Karpas-422 (cell line): ENCODE measurements at regions not wholly inside any gene's neighbourhood (a gene's known extent, or its start where the extent isn't known, plus 50 kb on each side); places are given as distances from the start of the nearest gene placed in this dataset.

Source experiments
- DNase-seq: peaks from one replicate; pipeline ENCODE4 v3.0.0-alpha.2; 2015
- H2AFZ ChIP-seq: fragments of 200-600 bp; sonication (generic); 2 replicates; pipeline ENCODE4 v1.6.1; 2014; ENCODE audit warnings: antibody characterized with exemption, low read length, mixed read lengths
- H3K27ac ChIP-seq: fragments of 200-600 bp; sonication (generic); 2 replicates; pipeline ENCODE4 v1.5.1; 2014; ENCODE audit warnings: mild to moderate bottlenecking, low read length, moderate library complexity
- H3K27me3 ChIP-seq: fragments of 200-600 bp; sonication (generic); 2 replicates; pipeline ENCODE4 v1.6.1; 2014; ENCODE audit warnings: low read length, mixed read lengths
- H3K36me3 ChIP-seq: fragments of 200-600 bp; sonication (generic); 2 replicates; pipeline ENCODE4 v1.6.1; 2014; ENCODE audit warnings: low read length, mixed read lengths; ENCODE audit not compliant: insufficient read depth
- H3K4me1 ChIP-seq: fragments of 200-600 bp; sonication (generic); 2 replicates; pipeline ENCODE4 v1.6.1; 2014; ENCODE audit warnings: mild to moderate bottlenecking, low read length, mixed read lengths
- H3K4me2 ChIP-seq: fragments of 200-600 bp; sonication (generic); 2 replicates; pipeline ENCODE4 v1.6.1; 2014; ENCODE audit warnings: low read length, low read depth, mild to moderate bottlenecking; ENCODE audit not compliant: poor library complexity, severe bottlenecking
- H3K4me3 ChIP-seq: fragments of 200-600 bp; sonication (generic); 2 replicates; pipeline ENCODE4 v1.5.1; 2014; ENCODE audit warnings: mild to moderate bottlenecking, antibody characterized with exemption, low read length, mixed read lengths
- H3K79me2 ChIP-seq: fragments of 200-600 bp; sonication (generic); 2 replicates; pipeline ENCODE4 v1.6.1; 2014; ENCODE audit warnings: mild to moderate bottlenecking, low read length, mixed read lengths
- H3K9ac ChIP-seq: fragments of 200-600 bp; sonication (generic); 2 replicates; pipeline ENCODE4 v1.6.0; 2014; ENCODE audit warnings: low read length
- H3K9me2 ChIP-seq: fragments of 200-600 bp; sonication (generic), shearing (Covaris generic); replicated peaks from 2 replicates; pipeline ENCODE4 v1.6.0; 2014; ENCODE audit warnings: mild to moderate bottlenecking, low read length, moderate library complexity; ENCODE audit not compliant: insufficient read depth
- H3K9me3 ChIP-seq: fragments of 300-700, 200-600 bp; sonication (generic); 2 replicates; pipeline ENCODE4 v1.6.1; 2014; ENCODE audit warnings: low read length, mixed read lengths
- H4K20me1 ChIP-seq: fragments of 200-600 bp; sonication (generic); 2 replicates; pipeline ENCODE4 v1.6.1; 2014; ENCODE audit warnings: mild to moderate bottlenecking, antibody characterized with exemption, low read length, low read depth; ENCODE audit not compliant: insufficient read depth

DNA sequence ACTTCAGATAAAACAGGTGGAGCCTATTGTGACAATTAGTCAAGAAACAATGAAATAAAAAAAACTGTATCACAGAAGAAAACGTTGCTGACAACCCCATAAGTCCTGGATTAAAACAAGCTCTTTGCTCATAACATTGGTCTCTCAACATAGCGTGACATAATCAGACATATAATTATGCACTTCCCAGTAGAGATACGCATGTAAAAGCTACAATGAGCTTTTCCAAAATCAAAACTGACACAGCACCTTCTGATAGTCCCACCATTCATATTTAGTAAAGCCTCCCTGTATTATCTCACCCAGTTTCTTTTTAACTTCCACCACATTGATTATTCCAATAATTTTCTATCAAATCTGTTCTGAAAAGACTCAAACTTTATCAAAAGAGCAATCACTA, 372.1 kb upstream of the SMIM31 start:
- Histone ChIP-seq H3K27me3 (no peaks in the 10 kb centered on the region), H3K9ac (no peak overlapping the region), H3K4me3 (no peak overlapping the region), H3K9me2 (no peaks in the 10 kb centered on the region), H3K4me2 (no peak overlapping the region), H4K20me1 (no peaks in the 10 kb centered on the region), H3K79me2 (no peaks in the 10 kb centered on the region), H3K9me3 (no peaks in the 10 kb centered on the region), H2AFZ (no peak overlapping the region), H3K4me1 (no peaks in the 10 kb centered on the region), H3K36me3 (no peaks in the 10 kb centered on the region), H3K27ac (no peak overlapping the region)
- no peak for DNase-seq

DNA sequence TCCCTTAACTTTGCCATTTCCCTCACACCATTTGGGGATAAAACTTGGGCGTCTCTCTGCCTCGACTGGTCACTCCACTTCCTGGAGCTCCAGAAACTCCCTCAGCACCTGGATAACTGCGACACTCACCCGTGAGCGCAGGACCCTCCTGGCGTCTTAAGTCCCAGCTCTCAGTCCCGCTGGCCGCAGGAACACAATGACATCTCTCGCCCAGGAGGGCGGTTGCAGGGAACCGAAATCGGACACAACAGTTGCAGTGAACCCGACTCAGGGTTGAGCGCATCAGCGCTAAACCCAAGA, 370.9 kb upstream of the SMIM31 start:
- no peak overlapping the region for H3K9ac ChIP-seq

DNA sequence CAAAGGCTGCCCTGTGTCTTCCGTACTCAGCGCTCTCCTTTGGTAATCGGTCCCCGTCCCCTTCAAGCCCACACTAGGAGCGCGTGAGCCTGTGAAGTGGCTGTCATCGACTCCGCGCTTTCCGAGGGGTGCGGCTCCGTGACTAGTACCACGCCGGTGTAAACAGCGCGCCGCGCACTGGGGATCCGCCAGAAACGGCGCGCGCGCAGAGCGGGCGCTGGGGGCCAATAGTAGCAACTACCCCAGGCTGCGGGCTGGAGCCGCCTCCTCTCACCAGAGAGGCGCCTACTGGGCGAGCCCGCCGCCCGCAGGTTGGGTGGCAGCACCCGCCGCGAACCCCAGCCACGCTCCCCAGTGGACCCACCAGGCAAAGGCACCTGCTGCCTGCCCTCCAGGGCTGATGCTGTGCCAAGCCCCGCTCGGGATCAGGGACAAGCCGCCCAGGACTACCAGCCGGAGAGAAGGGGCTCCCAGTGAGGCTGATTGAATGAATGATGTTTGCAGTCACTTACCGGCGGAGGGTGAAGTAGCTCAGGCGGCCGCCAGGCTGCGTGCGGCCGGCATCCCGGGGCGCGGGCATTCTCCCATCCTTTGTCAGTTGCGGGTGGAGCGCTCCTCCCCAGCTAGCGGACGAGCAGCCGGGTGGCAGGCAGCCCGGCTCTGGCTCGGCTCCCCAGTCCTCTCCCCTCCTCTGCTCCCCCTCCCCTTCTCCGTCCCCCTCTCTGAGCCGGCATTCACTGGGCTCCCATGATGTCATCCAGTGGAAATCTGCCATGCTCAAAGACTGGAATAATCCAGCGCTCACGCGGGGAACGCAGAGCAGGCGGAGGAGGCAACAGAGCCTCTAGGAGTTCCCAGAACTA, 370.3 kb upstream of the SMIM31 start:
- no peaks in the 10 kb centered on the region for H3K79me2 ChIP-seq
- no peaks in the 10 kb centered on the region for H3K36me3 ChIP-seq
- no peak overlapping the region for H3K4me3 ChIP-seq
- H3K9me3 ChIP-seq, result no peaks in the 10 kb centered on the region
- no peaks in the 10 kb centered on the region for H3K4me1 ChIP-seq
- H4K20me1 ChIP-seq, result no peaks in the 10 kb centered on the region
- H3K9me2 ChIP-seq, result no peaks in the 10 kb centered on the region
- H2AFZ ChIP-seq, result no peak overlapping the region
- DNase-seq, result no peak
- no peaks in the 10 kb centered on the region for H3K27me3 ChIP-seq
- no peak overlapping the region for H3K27ac ChIP-seq
- H3K9ac ChIP-seq, result no peak overlapping the region
- H3K4me2 ChIP-seq, result no peak overlapping the region

More for the DNA sequence above, 370.9 kb upstream of the SMIM31 start:
- no peaks in the 10 kb centered on the region for H3K27me3 ChIP-seq
- no peak overlapping the region for H3K4me2 ChIP-seq
- H3K9me3 ChIP-seq, result no peaks in the 10 kb centered on the region
- H3K36me3 ChIP-seq, result no peaks in the 10 kb centered on the region
- no peak overlapping the region for H3K27ac ChIP-seq
- no peaks in the 10 kb centered on the region for H3K4me1 ChIP-seq
- H3K79me2 ChIP-seq, result no peaks in the 10 kb centered on the region
- no peak overlapping the region for H3K4me3 ChIP-seq
- no peak overlapping the region for H2AFZ ChIP-seq
- H3K9me2 ChIP-seq, result no peaks in the 10 kb centered on the region
- no peaks in the 10 kb centered on the region for H4K20me1 ChIP-seq
- no peak for DNase-seq

DNA sequence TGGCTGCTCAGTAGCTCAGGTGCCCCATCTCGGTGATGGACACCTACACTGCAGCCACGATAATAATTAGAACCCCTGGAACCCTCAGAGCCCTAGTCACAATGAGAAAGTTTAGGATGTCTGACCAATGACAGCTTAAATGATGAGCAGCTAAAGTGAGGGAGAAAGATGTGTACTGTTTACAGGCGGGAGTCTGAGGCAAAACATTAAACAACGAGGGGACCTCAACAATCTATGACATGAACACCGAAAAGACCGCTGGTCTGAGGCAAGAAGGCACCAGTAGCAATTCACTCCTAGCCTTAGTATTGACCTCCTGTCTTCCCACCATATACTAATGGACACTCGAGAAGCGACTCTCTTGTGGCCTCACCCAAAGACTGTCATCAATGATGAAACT, 369.5 kb upstream of the SMIM31 start:
- no peaks in the 10 kb centered on the region for H3K4me1 ChIP-seq
- no peaks in the 10 kb centered on the region for H3K79me2 ChIP-seq
- H3K27me3 ChIP-seq, result no peaks in the 10 kb centered on the region
- no peak for DNase-seq
- H3K9ac ChIP-seq, result no peak overlapping the region
- no peaks in the 10 kb centered on the region for H3K36me3 ChIP-seq
- no peaks in the 10 kb centered on the region for H3K9me3 ChIP-seq
- no peak overlapping the region for H3K4me3 ChIP-seq
- H3K9me2 ChIP-seq, result no peaks in the 10 kb centered on the region
- no peak overlapping the region for H3K4me2 ChIP-seq
- H2AFZ ChIP-seq, result no peak overlapping the region
- H4K20me1 ChIP-seq, result no peaks in the 10 kb centered on the region
- H3K27ac ChIP-seq, result no peak overlapping the region

DNA sequence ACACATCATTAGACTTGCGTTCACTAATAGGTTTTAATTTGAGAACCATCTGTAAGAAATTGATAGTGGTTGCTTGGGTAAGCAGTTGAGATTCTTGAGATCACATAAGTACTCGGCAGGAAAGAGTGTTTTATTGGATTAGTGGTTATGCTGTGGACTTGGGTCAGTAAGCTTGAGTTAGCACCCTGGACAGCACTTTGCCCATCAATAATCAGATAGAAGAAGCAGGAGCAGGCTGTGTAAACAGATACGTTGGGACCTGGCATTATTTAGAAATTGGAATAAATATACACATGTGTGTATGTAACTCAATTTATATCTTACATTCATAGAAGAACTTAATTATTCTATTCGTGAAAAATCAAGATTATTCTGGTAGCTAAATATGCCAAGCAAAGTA, 357.5 kb upstream of the SMIM31 start:
- H3K36me3 ChIP-seq, result no peaks in the 10 kb centered on the region
- DNase-seq, result no peak
- H3K9me2 ChIP-seq, result no peaks in the 10 kb centered on the region
- no peak overlapping the region for H3K27ac ChIP-seq
- no peaks in the 10 kb centered on the region for H4K20me1 ChIP-seq
- no peak overlapping the region for H2AFZ ChIP-seq
- no peak overlapping the region for H3K4me3 ChIP-seq
- no peaks in the 10 kb centered on the region for H3K4me1 ChIP-seq
- H3K9me3 ChIP-seq, result no peaks in the 10 kb centered on the region
- no peaks in the 10 kb centered on the region; the same call in 1 of the 2 replicates for H3K27me3 ChIP-seq
- no peaks in the 10 kb centered on the region for H3K79me2 ChIP-seq
- H3K9ac ChIP-seq, result no peak overlapping the region
- no peak overlapping the region for H3K4me2 ChIP-seq

DNA sequence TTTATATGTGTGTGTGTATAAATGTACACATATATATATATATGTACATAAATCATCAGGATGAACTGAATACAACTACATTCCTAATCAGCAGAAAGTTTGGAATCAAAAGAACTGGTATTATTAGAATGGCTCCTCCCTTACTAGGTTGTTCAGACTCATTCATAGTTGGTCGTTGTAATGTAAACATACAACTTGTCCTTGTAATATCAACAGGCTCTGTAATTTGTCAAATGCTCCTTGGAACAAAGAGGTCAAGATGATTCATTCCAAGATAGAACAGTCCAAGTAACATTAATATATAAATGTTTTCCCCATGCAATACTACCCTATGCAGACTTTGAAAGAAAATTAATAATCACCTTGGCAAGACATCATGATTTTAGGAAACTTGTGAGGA, 351.4 kb upstream of the SMIM31 start:
- H3K4me2 ChIP-seq, result no peak overlapping the region
- no peak overlapping the region for H3K27ac ChIP-seq
- H3K4me1 ChIP-seq, result no peaks in the 10 kb centered on the region
- H3K4me3 ChIP-seq, result no peak overlapping the region
- H3K9ac ChIP-seq, result no peak overlapping the region
- H3K27me3 ChIP-seq, result no peaks in the 10 kb centered on the region; the same call in 1 of the 2 replicates
- no peaks in the 10 kb centered on the region for H3K36me3 ChIP-seq
- DNase-seq, result no peak
- H3K9me3 ChIP-seq, result no peaks in the 10 kb centered on the region
- H3K79me2 ChIP-seq, result no peaks in the 10 kb centered on the region
- no peak overlapping the region for H2AFZ ChIP-seq
- no peaks in the 10 kb centered on the region for H4K20me1 ChIP-seq
- no peaks in the 10 kb centered on the region for H3K9me2 ChIP-seq

DNA sequence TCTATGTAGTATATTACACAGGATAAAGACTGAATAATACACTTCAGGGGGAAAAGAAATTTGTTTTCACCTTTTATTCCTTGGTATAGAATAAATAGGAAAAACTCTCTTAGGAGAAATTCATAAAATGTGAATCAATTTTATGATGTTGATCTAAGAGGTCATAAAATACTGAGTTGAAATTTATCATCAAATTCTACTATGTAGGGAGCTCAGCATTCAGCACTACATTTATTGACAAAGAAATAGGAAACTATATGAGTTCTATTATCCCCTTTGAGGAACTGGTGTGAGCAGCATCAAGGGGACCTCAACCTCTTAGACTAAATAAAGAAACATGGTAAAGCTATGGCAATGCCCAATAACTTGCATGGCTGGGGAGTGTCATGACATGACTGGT, 348.2 kb upstream of the SMIM31 start:
- no peak overlapping the region for H2AFZ ChIP-seq
- H3K27me3 ChIP-seq, result no peaks in the 10 kb centered on the region
- H3K9ac ChIP-seq, result no peak overlapping the region
- H3K4me1 ChIP-seq, result no peaks in the 10 kb centered on the region
- H3K79me2 ChIP-seq, result no peaks in the 10 kb centered on the region
- no peaks in the 10 kb centered on the region for H4K20me1 ChIP-seq
- H3K9me2 ChIP-seq, result no peaks in the 10 kb centered on the region
- no peak overlapping the region for H3K27ac ChIP-seq
- no peaks in the 10 kb centered on the region for H3K36me3 ChIP-seq
- H3K4me2 ChIP-seq, result no peak overlapping the region
- no peaks in the 10 kb centered on the region for H3K9me3 ChIP-seq
- no peak for DNase-seq
- H3K4me3 ChIP-seq, result no peak overlapping the region

DNA sequence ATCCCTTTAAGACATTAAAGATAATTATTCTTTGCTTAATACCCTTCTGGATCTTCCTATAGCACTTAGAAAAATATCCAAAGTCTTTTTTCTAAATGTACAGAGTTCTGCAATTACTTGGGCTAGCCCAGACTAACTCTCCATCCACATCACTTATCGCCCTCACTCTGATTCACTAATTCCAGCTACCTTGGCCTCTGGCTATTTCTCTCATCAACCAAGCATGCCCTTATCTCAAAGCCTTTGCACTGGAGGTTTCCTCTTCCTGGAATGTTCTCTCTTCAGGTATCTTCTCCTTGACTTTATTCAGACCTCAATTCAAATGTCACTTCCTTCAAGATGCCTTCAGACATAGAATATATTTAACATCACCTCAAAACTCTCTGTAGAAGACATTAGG, 345.1 kb upstream of the SMIM31 start:
- Histone ChIP-seq H3K9me3 (no peaks in the 10 kb centered on the region), H3K27me3 (no peaks in the 10 kb centered on the region), H3K36me3 (no peaks in the 10 kb centered on the region), H4K20me1 (no peaks in the 10 kb centered on the region), H2AFZ (no peak overlapping the region), H3K4me3 (no peak overlapping the region), H3K4me1 (no peaks in the 10 kb centered on the region), H3K79me2 (no peaks in the 10 kb centered on the region), H3K27ac (no peak overlapping the region), H3K4me2 (no peak overlapping the region), H3K9ac (no peak overlapping the region), H3K9me2 (no peaks in the 10 kb centered on the region)
- no peak for DNase-seq
